ENCODE measurements at regions not wholly inside any gene's neighbourhood (a gene's known extent, or its start where the extent isn't known, plus 50 kb on each side); places are given as distances from the start of the nearest gene placed in this dataset.

DNA sequence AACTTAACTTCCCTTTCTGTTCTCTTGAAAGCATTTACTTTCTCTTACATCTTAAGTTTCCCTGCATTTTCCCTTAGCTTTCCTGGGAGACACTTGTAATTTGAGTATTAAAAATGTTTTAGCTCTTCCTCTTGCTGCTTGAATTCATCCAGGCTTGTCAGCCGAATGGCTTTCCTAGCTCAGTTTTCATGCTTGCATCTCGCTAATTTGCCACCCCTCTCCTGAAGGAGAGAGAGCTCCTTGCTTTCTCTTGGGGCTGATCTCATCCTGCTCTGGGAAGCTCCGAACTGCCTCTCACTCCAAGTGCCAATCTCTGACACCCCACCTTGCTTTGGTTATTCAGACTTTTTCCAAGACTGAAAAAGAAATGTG is 374.6 kb upstream of the TBL1XR1 start:
- no peak overlapping the region for H3K4me3 ChIP-seq
- DNase-seq (ENCODE audit: low spot score in 2 of 2): no peak
- H3K9me3 ChIP-seq: no peaks in the 10 kb centered on the region
- H3K27me3 ChIP-seq: no peaks in the 10 kb centered on the region
- peaks cover 10% of the 10 kb centered on the region for H3K4me1 ChIP-seq
- no peaks in the 10 kb centered on the region for H3K36me3 ChIP-seq
- WGBS: 97% methylated on average over 3 of the region's 3 CpGs
- H3K27ac ChIP-seq: no peak overlapping the region
- TF ChIP-seq, protein P1, sequence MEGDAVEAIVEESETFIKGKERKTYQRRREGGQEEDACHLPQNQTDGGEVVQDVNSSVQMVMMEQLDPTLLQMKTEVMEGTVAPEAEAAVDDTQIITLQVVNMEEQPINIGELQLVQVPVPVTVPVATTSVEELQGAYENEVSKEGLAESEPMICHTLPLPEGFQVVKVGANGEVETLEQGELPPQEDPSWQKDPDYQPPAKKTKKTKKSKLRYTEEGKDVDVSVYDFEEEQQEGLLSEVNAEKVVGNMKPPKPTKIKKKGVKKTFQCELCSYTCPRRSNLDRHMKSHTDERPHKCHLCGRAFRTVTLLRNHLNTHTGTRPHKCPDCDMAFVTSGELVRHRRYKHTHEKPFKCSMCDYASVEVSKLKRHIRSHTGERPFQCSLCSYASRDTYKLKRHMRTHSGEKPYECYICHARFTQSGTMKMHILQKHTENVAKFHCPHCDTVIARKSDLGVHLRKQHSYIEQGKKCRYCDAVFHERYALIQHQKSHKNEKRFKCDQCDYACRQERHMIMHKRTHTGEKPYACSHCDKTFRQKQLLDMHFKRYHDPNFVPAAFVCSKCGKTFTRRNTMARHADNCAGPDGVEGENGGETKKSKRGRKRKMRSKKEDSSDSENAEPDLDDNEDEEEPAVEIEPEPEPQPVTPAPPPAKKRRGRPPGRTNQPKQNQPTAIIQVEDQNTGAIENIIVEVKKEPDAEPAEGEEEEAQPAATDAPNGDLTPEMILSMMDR (IDR thresholded peaks at IDR 0.05): no peak

DNA sequence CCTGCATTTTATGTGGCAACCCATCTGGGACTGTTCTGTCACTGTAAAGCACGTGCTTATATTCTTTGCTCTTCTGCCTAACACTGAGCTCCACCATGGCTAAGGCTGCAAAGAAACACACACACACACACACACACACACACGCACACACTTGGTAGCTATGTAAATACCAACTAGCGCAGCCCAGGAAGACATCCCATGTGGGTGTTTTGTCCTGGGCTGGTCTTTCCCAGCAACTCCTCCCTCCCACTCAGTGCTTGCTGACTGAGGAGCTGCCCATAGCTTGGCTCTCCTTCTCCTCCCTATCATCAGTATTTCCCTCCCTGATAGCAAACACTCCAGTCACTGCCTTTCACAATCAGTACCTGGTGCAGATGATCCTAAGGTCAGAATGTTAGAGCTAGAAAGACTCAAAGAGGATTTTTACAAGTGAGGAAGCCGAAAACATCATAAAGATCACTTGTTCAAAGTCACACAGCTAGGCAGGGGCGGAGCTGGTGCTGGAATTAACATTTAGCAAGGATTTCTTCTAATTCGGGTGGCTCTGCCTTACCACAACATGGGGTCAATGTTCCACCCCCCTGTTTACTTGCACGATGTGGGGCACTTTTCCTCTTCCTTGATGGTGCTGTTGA is 377.1 kb upstream of the TBL1XR1 start:
- DNase-seq (ENCODE audit: low spot score in 2 of 2): no peak
- 74% methylated on average over 7 of the region's 7 CpGs for WGBS

DNA sequence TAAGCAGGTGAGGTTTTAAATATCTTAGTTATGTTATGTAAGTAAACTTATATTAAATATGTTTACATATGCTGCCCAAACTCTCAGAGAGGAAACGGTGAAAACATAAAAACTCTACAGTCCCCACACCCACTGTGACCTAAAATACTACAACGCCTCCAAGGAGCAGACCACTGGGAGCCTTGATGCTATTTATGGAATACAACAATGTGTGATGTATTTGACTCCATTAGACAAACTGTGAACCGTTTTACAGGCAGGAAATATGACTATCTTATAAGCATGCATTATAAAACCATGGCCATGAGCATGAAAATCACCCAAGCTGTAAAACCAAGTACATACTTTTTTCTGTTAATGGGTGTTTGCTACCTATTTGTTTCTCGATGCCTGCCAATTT is 379.5 kb upstream of the TBL1XR1 start:
- no peak for TF ChIP-seq POLR2AphosphoS5 (IDR thresholded peaks at IDR 0.05)
- TF ChIP-seq, protein P1 (IDR thresholded peaks at IDR 0.05): no peak
- TF ChIP-seq EP300 (IDR thresholded peaks at IDR 0.05): no peak
- TF ChIP-seq POLR2A (IDR thresholded peaks at IDR 0.05): no peak
- no peak for DNase-seq (ENCODE audit: low spot score in 2 of 2)
- Histone ChIP-seq H3K27ac (no peak overlapping the region), H3K36me3 (no peaks in the 10 kb centered on the region), H3K4me3 (no peak overlapping the region), H3K9me3 (no peaks in the 10 kb centered on the region), H3K4me1 (no peaks in the 10 kb centered on the region), H3K27me3 (no peaks in the 10 kb centered on the region)
- WGBS: 59% methylated on average over 4 of the region's 4 CpGs

More for the DNA sequence above, 377.1 kb upstream of the TBL1XR1 start:
- no peak overlapping the region for H3K4me3 ChIP-seq
- TF ChIP-seq, protein P1 (IDR thresholded peaks at IDR 0.05): no peak
- TF ChIP-seq EP300 (IDR thresholded peaks at IDR 0.05): no peak
- no peak for TF ChIP-seq POLR2A (IDR thresholded peaks at IDR 0.05)
- no peak for TF ChIP-seq POLR2AphosphoS5 (IDR thresholded peaks at IDR 0.05)
- H3K9me3 ChIP-seq: no peaks in the 10 kb centered on the region
- no peak overlapping the region for H3K27ac ChIP-seq
- H3K27me3 ChIP-seq: no peaks in the 10 kb centered on the region
- no peaks in the 10 kb centered on the region for H3K36me3 ChIP-seq
- peaks cover 10% of the 10 kb centered on the region for H3K4me1 ChIP-seq

DNA sequence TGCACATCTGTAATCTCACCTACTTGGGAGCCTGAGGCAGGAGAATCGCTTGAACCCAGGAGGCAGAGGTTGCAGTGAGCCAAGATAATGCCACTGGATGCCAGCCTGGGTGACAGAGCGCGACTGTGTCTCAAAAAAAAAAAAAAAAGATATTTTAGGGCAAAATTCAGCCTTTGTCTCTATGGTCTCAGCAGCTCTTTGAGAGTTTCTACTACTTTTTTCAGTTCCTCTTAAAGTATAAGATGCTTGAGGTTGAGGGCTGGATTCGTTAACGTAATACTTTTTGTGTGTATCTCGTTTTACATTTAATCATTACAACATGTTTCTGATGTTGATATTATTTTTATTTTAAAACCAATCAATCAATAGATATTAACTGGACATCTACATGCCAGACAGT is 381.2 kb upstream of the TBL1XR1 start:
- H3K4me1 ChIP-seq: no peaks in the 10 kb centered on the region
- H3K4me3 ChIP-seq: no peak overlapping the region
- H3K27ac ChIP-seq: no peak overlapping the region
- no peaks in the 10 kb centered on the region for H3K36me3 ChIP-seq
- H3K27me3 ChIP-seq: no peaks in the 10 kb centered on the region
- no peaks in the 10 kb centered on the region for H3K9me3 ChIP-seq
- 74% methylated on average over 6 of the region's 6 CpGs for WGBS
- no peak for DNase-seq (ENCODE audit: low spot score in 2 of 2)
- TF ChIP-seq EP300 (IDR thresholded peaks at IDR 0.05) (no peak), POLR2AphosphoS5 (IDR thresholded peaks at IDR 0.05) (no peak), POLR2A (IDR thresholded peaks at IDR 0.05) (no peak)
- TF ChIP-seq, protein P1 (IDR thresholded peaks at IDR 0.05): no peak

DNA sequence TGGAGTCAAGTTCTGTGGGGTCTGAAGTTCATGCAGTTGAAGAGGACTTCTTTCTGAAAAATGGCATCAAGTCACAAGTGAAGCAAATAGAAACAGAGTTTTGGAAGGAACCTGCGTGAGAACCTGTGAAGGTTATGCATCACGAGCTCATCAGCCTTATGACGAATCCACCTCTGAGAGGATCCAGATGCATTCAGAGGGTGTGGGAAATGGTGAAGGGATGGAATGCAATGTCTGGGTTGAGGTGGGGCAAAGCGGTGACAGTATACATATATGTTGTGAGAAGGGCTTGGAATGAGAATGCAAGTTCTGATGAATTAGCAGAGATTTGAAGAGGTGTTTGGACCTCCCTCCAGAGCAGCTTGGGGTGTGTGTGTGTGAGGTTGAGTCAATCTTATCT is 382.1 kb upstream of the TBL1XR1 start:
- Histone ChIP-seq H3K36me3 (no peaks in the 10 kb centered on the region), H3K4me3 (no peak overlapping the region), H3K4me1 (no peaks in the 10 kb centered on the region), H3K27ac (no peak overlapping the region), H3K27me3 (no peaks in the 10 kb centered on the region), H3K9me3 (no peaks in the 10 kb centered on the region)
- TF ChIP-seq, protein P1 (IDR thresholded peaks at IDR 0.05): no peak
- TF ChIP-seq POLR2AphosphoS5 (IDR thresholded peaks at IDR 0.05): no peak
- no peak for TF ChIP-seq POLR2A (IDR thresholded peaks at IDR 0.05)
- TF ChIP-seq EP300 (IDR thresholded peaks at IDR 0.05): no peak
- DNase-seq (ENCODE audit: low spot score in 2 of 2): no peak
- 95% methylated on average over 4 of the region's 4 CpGs for WGBS
